SK-N-SH treated with all-trans-retinoic acid at 6 μM for 48 hours (cell line): ENCODE measurements at regions not wholly inside any gene's neighbourhood (a gene's known extent, or its start where the extent isn't known, plus 50 kb on each side); places are given as distances from the start of the nearest gene placed in this dataset.

Experiments used
- ATAC-seq: fragments of 200-7000 bp; cut with Tn5 transposase; 3 replicates; pipeline ENCODE4 v1.9.1; 2020; ENCODE audit warnings: mild to moderate bottlenecking, moderate library complexity
- ARNTL ChIP-seq: fragments of 450-650 bp; formaldehyde crosslinking; IDR thresholded peaks from 2 replicates; pipeline ENCODE4 v1.5.0; 2020; ENCODE audit warnings: low read depth, mild to moderate bottlenecking, moderate library complexity, borderline replicate concordance
- BACH2 ChIP-seq: fragments of 250-450 bp; sonication (Bioruptor Pico); IDR thresholded peaks from 2 replicates; pipeline ENCODE4 v1.9.0; 2021; ENCODE audit warnings: mild to moderate bottlenecking, borderline replicate concordance
- CSDC2 ChIP-seq: fragments of 250-450 bp; sonication (Bioruptor Pico); IDR thresholded peaks from 2 replicates; pipeline ENCODE4 v1.5.0; 2020; ENCODE audit warnings: mild to moderate bottlenecking, moderate library complexity
- ESRRG ChIP-seq: fragments of 250-450 bp; sonication (Bioruptor Pico); IDR thresholded peaks from 2 replicates; pipeline ENCODE4 v1.6.1; 2021; ENCODE audit warnings: mild to moderate bottlenecking
- GLIS3 ChIP-seq: fragments of 250-450 bp; sonication (Bioruptor Pico); IDR thresholded peaks from 2 replicates; pipeline ENCODE4 v1.5.0; 2020; ENCODE audit warnings: mild to moderate bottlenecking, moderate library complexity
- ISL1 ChIP-seq: fragments of 250-450 bp; sonication (Bioruptor Pico); IDR thresholded peaks from 2 replicates; pipeline ENCODE4 v2.1.2; 2022; ENCODE audit warnings: mild to moderate bottlenecking, moderate library complexity
- OSR1 ChIP-seq: fragments of 250-450 bp; sonication (Bioruptor Pico); IDR thresholded peaks from 2 replicates; pipeline ENCODE4 v1.8.0; 2022; ENCODE audit warnings: moderate library complexity, mild to moderate bottlenecking, inconsistent platforms
- RARB ChIP-seq: fragments of 250-450 bp; sonication (Bioruptor Pico); IDR thresholded peaks from 2 replicates; pipeline ENCODE4 v1.8.0; 2021; ENCODE audit warnings: mild to moderate bottlenecking, moderate library complexity
- SNAI2 ChIP-seq: fragments of 250-450 bp; sonication (Bioruptor Pico); IDR thresholded peaks from 2 replicates; pipeline ENCODE4 v1.5.0; 2020; ENCODE audit warnings: mild to moderate bottlenecking, moderate library complexity
- TCF4 ChIP-seq: fragments of 250-450 bp; sonication (Bioruptor Pico); IDR thresholded peaks from 2 replicates; pipeline ENCODE4 v1.8.0; 2021; ENCODE audit warnings: mild to moderate bottlenecking, moderate library complexity, borderline replicate concordance
- TOX ChIP-seq: fragments of 250-450 bp; sonication (Bioruptor Pico); IDR thresholded peaks from 2 replicates; pipeline ENCODE4 v1.8.0; 2021; ENCODE audit warnings: mild to moderate bottlenecking, moderate library complexity, borderline replicate concordance
- ZC3H10 ChIP-seq: fragments of 250-450 bp; sonication (Bioruptor Pico); IDR thresholded peaks from 2 replicates; pipeline ENCODE4 v1.5.1; 2021; ENCODE audit warnings: mild to moderate bottlenecking, moderate library complexity
- ZFP3 ChIP-seq: fragments of 250-450 bp; sonication (Bioruptor Pico); IDR thresholded peaks from 2 replicates; pipeline ENCODE4 v1.5.0; 2020; ENCODE audit warnings: mild to moderate bottlenecking, moderate library complexity
- ZFP30 ChIP-seq: fragments of 450-650 bp; formaldehyde crosslinking; IDR thresholded peaks from 2 replicates; pipeline ENCODE4 v1.5.0; 2022; ENCODE audit warnings: mild to moderate bottlenecking, moderate library complexity
- ZNF565 ChIP-seq: fragments of 450-650 bp; formaldehyde crosslinking; conservative IDR thresholded peaks from 2 replicates; pipeline ENCODE4 v1.5.0; 2020; ENCODE audit warnings: low read depth, mild to moderate bottlenecking, moderate library complexity
- ZNF70 ChIP-seq: fragments of 450-650 bp; formaldehyde crosslinking; IDR thresholded peaks from 2 replicates; pipeline ENCODE4 v1.5.0; 2020; ENCODE audit warnings: mild to moderate bottlenecking, moderate library complexity
- ZNF8 ChIP-seq: fragments of 450-650 bp; formaldehyde crosslinking; IDR thresholded peaks from 2 replicates; pipeline ENCODE4 v1.5.0; 2020; ENCODE audit warnings: mild to moderate bottlenecking, moderate library complexity
- TF ChIP-seq, protein P1 (sequence below): fragments of 250-450 bp; sonication (Bioruptor Pico); IDR thresholded peaks from 2 replicates; pipeline ENCODE4 v1.5.1; 2020; ENCODE audit warnings: low read depth, mild to moderate bottlenecking, moderate library complexity
- TF ChIP-seq, protein P2 (sequence below): fragments of 250-450 bp; sonication (Bioruptor Pico); IDR thresholded peaks from 2 replicates; pipeline ENCODE4 v1.5.1; 2021; ENCODE audit warnings: mild to moderate bottlenecking, moderate library complexity
- TF ChIP-seq, protein P3 (sequence below): fragments of 250-450 bp; sonication (Bioruptor Pico); IDR thresholded peaks from 2 replicates; pipeline ENCODE4 v1.8.0; 2020; ENCODE audit warnings: mild to moderate bottlenecking, moderate library complexity, borderline replicate concordance

DNA sequence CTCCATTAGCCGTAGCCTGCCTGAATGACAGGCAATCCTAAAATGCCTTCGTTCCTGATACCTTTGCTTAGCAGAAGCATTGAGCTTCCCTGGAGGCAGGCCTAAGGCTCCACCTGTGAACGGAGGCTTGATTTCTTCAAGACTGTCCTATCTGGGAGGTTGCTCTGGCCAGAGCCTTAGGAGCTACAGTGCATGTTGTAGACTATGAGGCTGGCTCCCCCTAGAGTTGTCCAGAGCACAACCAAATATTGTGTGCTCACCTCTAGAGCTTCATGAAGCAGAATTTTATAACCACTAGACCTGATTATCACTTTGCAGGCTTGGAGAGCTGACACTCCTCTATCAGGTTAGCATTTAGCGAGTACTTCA lies 217.8 kb downstream of the MAFB start:
- no peak for ATAC-seq
- TF ChIP-seq BACH2 (CRISPR knock-in tag) (no peak), GLIS3 (no peak), ESRRG (no peak), ARNTL (CRISPR knock-in tag) (no peak), TOX (CRISPR knock-in tag) (no peak)
- TF ChIP-seq, all 23 proteins: peak for 0

DNA sequence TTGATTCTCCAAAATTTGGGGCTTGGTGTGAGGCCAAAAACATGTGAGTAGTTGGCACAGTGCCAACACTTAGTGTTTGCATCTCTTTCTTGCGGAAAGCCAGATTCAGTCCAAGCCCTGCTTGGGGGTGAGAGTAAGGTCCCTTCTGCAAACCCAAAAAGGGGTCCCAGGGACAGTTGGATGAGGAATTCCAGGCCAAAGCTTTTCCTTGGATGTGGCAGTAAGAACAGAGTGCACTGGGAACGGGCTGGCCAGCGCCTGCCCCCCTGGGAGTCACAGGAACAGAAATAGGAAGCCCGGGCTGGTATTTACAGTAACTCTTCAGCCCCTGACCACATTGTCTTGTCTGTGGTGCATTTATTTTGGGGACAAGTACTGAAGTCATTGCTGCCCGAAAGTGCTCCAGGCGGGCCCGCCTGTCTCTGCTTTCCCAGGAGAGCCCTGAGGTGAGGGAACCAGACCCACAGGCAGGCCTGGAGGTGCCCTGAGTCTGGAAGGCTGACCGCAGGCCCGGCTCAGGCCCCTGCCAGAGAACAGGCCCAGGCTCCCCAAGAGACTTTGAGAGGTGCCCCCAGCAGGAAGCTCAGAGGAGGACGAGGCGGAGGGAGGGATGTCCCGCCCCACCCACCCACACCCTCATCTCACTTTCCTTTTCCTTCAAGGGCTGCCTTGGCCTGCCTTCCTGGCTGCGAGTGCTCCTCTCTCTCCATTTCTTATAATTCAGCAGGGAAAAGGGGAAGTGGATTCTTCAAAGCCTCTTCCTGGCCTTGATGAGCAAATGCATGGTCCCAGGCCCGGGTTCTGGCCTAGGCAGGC lies 218.4 kb downstream of the MAFB start:
- ATAC-seq = no peak
- no peak for TF ChIP-seq GLIS3
- no peak for TF ChIP-seq ZNF8

DNA sequence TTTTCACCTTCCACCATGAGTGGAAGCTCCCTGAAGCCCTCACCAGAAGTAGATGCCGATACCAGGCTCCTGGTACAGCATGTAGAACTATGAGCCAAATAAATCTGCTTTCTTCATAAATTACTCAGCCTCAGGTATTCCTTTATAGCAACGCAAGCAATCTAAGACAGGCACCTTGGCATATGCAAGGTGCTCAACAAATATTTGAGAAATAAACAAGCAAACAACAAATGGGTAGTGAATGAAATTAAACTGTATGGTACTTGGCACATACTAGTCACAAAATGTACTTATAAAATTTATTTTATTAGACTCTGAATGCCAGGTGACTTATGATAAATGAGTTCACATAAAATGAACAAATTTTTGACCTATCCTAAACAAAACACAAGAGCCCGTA lies 220.3 kb downstream of the MAFB start:
- no peak for ATAC-seq
- TF ChIP-seq RARB (CRISPR knock-in tag) = no peak
- no peak for TF ChIP-seq CSDC2 (CRISPR knock-in tag)
- no peak for TF ChIP-seq SNAI2 (CRISPR knock-in tag)
- TF ChIP-seq ZFP3 = no peak
- TF ChIP-seq ZC3H10 (CRISPR knock-in tag) = no peak
- TF ChIP-seq ZNF8 = no peak
- TF ChIP-seq, protein P1, sequence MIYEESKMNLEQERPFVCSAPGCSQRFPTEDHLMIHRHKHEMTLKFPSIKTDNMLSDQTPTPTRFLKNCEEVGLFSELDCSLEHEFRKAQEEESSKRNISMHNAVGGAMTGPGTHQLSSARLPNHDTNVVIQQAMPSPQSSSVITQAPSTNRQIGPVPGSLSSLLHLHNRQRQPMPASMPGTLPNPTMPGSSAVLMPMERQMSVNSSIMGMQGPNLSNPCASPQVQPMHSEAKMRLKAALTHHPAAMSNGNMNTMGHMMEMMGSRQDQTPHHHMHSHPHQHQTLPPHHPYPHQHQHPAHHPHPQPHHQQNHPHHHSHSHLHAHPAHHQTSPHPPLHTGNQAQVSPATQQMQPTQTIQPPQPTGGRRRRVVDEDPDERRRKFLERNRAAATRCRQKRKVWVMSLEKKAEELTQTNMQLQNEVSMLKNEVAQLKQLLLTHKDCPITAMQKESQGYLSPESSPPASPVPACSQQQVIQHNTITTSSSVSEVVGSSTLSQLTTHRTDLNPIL (CRISPR knock-in tag) = no peak
- TF ChIP-seq, protein P2, sequence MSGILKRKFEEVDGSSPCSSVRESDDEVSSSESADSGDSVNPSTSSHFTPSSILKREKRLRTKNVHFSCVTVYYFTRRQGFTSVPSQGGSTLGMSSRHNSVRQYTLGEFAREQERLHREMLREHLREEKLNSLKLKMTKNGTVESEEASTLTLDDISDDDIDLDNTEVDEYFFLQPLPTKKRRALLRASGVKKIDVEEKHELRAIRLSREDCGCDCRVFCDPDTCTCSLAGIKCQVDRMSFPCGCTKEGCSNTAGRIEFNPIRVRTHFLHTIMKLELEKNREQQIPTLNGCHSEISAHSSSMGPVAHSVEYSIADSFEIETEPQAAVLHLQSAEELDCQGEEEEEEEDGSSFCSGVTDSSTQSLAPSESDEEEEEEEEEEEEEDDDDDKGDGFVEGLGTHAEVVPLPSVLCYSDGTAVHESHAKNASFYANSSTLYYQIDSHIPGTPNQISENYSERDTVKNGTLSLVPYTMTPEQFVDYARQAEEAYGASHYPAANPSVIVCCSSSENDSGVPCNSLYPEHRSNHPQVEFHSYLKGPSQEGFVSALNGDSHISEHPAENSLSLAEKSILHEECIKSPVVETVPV (CRISPR knock-in tag) = no peak
- TF ChIP-seq, all 23 proteins: peak for 0

DNA sequence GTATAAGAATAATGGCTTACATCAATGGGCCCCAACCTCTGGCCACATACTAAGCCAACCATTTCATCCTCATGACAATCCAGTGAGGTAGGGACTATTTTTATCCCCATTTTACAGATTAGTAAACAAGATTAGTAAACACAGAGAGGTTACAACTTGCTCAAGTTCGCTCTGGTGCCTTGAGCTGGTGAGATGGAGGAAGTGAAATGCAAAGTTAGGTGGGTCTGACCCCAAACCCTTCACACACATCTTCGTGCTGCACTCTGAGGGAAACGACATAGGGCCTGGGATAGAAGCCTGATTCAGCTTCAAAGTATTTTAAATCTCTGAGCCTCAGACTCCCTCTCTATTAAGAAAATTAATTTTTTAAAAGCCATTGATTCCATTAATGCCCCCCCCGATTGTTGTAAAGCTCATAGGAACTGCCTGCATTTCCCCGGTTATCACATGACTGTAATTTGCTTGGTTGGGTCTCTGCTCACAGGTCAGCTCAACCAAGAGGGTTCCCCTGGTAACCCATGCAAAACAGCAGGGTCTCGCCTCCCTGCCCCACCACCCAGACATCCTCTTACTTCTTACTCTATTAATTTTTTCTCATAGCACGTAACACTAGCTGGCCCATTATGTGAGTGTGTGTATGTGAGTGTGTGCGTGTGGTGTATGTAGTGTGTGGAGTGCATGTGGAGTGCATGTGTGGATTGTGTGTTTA lies 221.2 kb downstream of the MAFB start:
- TF ChIP-seq ISL1 (CRISPR knock-in tag) = no peak
- no peak for TF ChIP-seq ZFP30
- no peak for TF ChIP-seq ZNF8
- no peak for TF ChIP-seq ZNF70 (CRISPR knock-in tag)
- TF ChIP-seq GLIS3 = no peak
- TF ChIP-seq, protein P1 (CRISPR knock-in tag) = no peak
- TF ChIP-seq ZFP3 = no peak
- TF ChIP-seq RARB (CRISPR knock-in tag) = no peak
- TF ChIP-seq, all 23 proteins: peak for 0
- no peak for ATAC-seq

DNA sequence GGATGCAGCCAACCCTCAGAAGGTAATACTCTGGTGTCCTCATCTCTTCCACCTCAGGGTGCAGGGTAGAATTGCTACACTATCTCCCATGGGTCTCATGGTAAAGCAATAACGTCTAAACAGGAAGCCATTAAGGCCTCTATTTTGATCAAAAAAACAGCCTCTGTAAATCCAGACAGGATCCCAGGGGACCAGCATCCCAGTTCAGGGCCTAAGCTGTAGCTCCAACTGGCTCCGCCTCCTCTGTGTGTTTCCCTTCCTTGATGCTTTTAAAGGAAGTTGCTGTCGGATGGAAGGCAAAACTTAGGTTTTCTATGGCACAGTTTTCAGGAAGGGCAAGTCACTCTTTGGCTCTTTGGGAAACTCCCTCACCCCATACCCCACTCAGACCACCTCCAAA lies 222.0 kb downstream of the MAFB start:
- TF ChIP-seq CSDC2 (CRISPR knock-in tag) (no peak), ISL1 (CRISPR knock-in tag) (no peak), SNAI2 (CRISPR knock-in tag) (no peak), TOX (CRISPR knock-in tag) (no peak), ZC3H10 (CRISPR knock-in tag) (no peak), GLIS3 (no peak), ESRRG (no peak), TCF4 (CRISPR knock-in tag) (no peak), ZNF70 (CRISPR knock-in tag) (no peak), ZNF8 (no peak), ZNF565 (CRISPR knock-in tag) (no peak), OSR1 (CRISPR knock-in tag) (no peak), ZFP3 (no peak), RARB (CRISPR knock-in tag) (no peak), BACH2 (CRISPR knock-in tag) (no peak)
- TF ChIP-seq, protein P3, sequence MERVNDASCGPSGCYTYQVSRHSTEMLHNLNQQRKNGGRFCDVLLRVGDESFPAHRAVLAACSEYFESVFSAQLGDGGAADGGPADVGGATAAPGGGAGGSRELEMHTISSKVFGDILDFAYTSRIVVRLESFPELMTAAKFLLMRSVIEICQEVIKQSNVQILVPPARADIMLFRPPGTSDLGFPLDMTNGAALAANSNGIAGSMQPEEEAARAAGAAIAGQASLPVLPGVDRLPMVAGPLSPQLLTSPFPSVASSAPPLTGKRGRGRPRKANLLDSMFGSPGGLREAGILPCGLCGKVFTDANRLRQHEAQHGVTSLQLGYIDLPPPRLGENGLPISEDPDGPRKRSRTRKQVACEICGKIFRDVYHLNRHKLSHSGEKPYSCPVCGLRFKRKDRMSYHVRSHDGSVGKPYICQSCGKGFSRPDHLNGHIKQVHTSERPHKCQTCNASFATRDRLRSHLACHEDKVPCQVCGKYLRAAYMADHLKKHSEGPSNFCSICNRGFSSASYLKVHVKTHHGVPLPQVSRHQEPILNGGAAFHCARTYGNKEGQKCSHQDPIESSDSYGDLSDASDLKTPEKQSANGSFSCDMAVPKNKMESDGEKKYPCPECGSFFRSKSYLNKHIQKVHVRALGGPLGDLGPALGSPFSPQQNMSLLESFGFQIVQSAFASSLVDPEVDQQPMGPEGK (CRISPR knock-in tag) = no peak
- TF ChIP-seq, protein P1 (CRISPR knock-in tag) = no peak
- TF ChIP-seq, protein P2 (CRISPR knock-in tag) = no peak
- ATAC-seq = no peak
